ENCODE measurements at regions not wholly inside any gene's neighbourhood (a gene's known extent, or its start where the extent isn't known, plus 50 kb on each side); places are given as distances from the start of the nearest gene placed in this dataset.

GRCh38 chr21:22044431-22044830 is 1046.2 kb downstream of the NCAM2 start:
- TF ChIP-seq ZC3H11A (IDR thresholded peaks at IDR 0.05) (no peak), ZNF302 (CRISPR knock-in tag; IDR thresholded peaks at IDR 0.05) (no peak), RFX5 (IDR thresholded peaks at IDR 0.05) (no peak), RCOR1 (IDR thresholded peaks at IDR 0.05; ENCODE audit: low read depth, low read length) (no peak), HEYL (CRISPR knock-in tag; IDR thresholded peaks at IDR 0.05) (no peak), MAX (IDR thresholded peaks at IDR 0.05) (no peak), KDM5A (IDR thresholded peaks at IDR 0.05) (no peak), EHMT2 (IDR thresholded peaks at IDR 0.05; ENCODE audit: low read depth) (no peak), NPAS2 (CRISPR knock-in tag; IDR thresholded peaks at IDR 0.05; ENCODE audit: borderline replicate concordance) (no peak), HDAC2 (IDR thresholded peaks at IDR 0.05) (no peak), PHF8 (IDR thresholded peaks at IDR 0.05; ENCODE audit: borderline replicate concordance, low read depth) (no peak), CBX8 (IDR thresholded peaks at IDR 0.05) (no peak), EP300 (IDR thresholded peaks at IDR 0.05) (no peak), SREBF2 (IDR thresholded peaks at IDR 0.05) (no peak), MYC (IDR thresholded peaks at IDR 0.05; ENCODE audit: borderline replicate concordance, low read length) (no peak), FOSL2 (IDR thresholded peaks at IDR 0.05) (no peak), FOSL2 (CRISPR knock-in tag; IDR thresholded peaks at IDR 0.05) (no peak), NR3C1 (IDR thresholded peaks at IDR 0.05) (no peak), CTCF (IDR thresholded peaks at IDR 0.05) (no peak)
- FAIRE-seq, result no peak
- no peaks in the 10 kb centered on the region for H3K4me1 ChIP-seq
- no peaks in the 10 kb centered on the region for H3K9me3 ChIP-seq
- no peak overlapping the region for H3K27ac ChIP-seq
- 2% methylated on average over 2 of the region's 2 CpGs for WGBS (ENCODE audit: missing lambda C conversion rate)
- no peak overlapping the region for H3K4me3 ChIP-seq
- CTCF ChIA-PET, result no interaction called here
- H3K4me2 ChIP-seq, result no peak overlapping the region
- no peak for ATAC-seq
- no peak for DNase-seq (ENCODE audit: low read depth in 1 of 2, low spot score in 1 of 2)
- POLR2A ChIA-PET, result no interaction called here

GRCh38 chr21:22046576-22046975 is 1048.4 kb downstream of the NCAM2 start:
- no peak for FAIRE-seq
- no peak for DNase-seq (ENCODE audit: low read depth in 1 of 2, low spot score in 1 of 2)
- ATAC-seq, result no peak
- Histone ChIP-seq H3K4me2 (no peak overlapping the region), H3K4me1 (no peaks in the 10 kb centered on the region), H3K4me3 (no peak overlapping the region), H3K27ac (no peak overlapping the region), H3K9me3 (no peaks in the 10 kb centered on the region)
- ChIA-PET POLR2A (no interaction called here), CTCF (no interaction called here)
- no peak for TF ChIP-seq RCOR1 (IDR thresholded peaks at IDR 0.05; ENCODE audit: low read depth, low read length)
- TF ChIP-seq NR3C1 (IDR thresholded peaks at IDR 0.05), result no peak
- TF ChIP-seq FOSB (CRISPR knock-in tag; IDR thresholded peaks at IDR 0.05), result no peak
- no peak for TF ChIP-seq FOSL2 (IDR thresholded peaks at IDR 0.05)
- TF ChIP-seq FOSL2 (CRISPR knock-in tag; IDR thresholded peaks at IDR 0.05), result no peak
- TF ChIP-seq ZFP36 (IDR thresholded peaks at IDR 0.05; ENCODE audit: borderline replicate concordance, partially characterized antibody), result no peak
- TF ChIP-seq TFCP2L1 (CRISPR knock-in tag; IDR thresholded peaks at IDR 0.05), result no peak
- TF ChIP-seq RNF2 (IDR thresholded peaks at IDR 0.05; ENCODE audit: borderline replicate concordance, low read depth), result no peak
- TF ChIP-seq CEBPB (IDR thresholded peaks at IDR 0.05), result no peak
- TF ChIP-seq ATOH8 (CRISPR knock-in tag; IDR thresholded peaks at IDR 0.05; ENCODE audit: low read depth), result no peak
- no peak for TF ChIP-seq RAD21 (conservative IDR thresholded peaks at IDR 0.05 in 1 of 2, IDR thresholded peaks at IDR 0.05 in 1 of 2)
- TF ChIP-seq REST (IDR thresholded peaks at IDR 0.05), result no peak
- no peak for TF ChIP-seq HOXB5 (CRISPR knock-in tag; IDR thresholded peaks at IDR 0.05)
- no peak for TF ChIP-seq ZC3H11A (IDR thresholded peaks at IDR 0.05)
- no peak for TF ChIP-seq CBX2 (IDR thresholded peaks at IDR 0.05; ENCODE audit: borderline replicate concordance, low read depth)
- no peak for TF ChIP-seq EHMT2 (IDR thresholded peaks at IDR 0.05; ENCODE audit: low read depth)
- TF ChIP-seq MYC (IDR thresholded peaks at IDR 0.05; ENCODE audit: borderline replicate concordance, low read length), result no peak
- TF ChIP-seq JUNB (IDR thresholded peaks at IDR 0.05), result no peak
- no peak for TF ChIP-seq ZSCAN20 (CRISPR knock-in tag; IDR thresholded peaks at IDR 0.05)
